ENCODE measurements at regions not wholly inside any gene's neighbourhood (a gene's known extent, or its start where the extent isn't known, plus 50 kb on each side); places are given as distances from the start of the nearest gene placed in this dataset.
"Not testable (repeated sequence)": the region's sequence is repeated elsewhere in the genome, so short reads cannot be mapped to it uniquely, and the experiment has no call there.

DNA sequence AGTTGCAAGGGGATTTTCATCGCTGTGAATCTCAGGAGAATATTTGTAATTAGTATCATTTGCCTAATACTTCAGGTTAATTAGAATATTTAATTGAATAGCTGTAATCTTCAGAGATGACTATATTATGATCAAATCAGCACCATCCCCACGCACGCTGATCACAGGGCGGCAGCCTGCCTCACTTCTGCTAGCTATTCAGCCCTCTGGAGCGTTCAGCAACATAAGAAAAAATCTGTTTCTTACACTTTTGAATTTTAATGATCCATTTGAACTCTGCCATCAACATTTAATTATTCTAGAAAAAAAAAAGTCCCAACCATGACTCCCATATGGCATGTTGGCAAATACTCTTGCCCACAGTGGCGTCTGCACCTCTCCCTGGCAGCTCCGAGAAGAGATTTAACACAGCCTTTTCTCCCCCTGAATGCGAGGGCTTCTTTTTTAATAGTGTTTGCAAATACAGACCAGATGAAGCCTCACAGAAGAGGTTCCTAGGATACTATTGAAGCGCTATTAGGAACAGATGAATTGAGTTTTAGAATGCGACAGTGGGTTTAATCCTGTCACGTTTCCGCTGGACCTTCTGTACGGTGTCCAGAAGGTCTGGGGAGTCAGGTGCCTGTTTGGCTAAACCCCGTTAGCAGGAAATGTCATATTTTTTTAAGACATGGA, 731.9 kb upstream of the SALL3 start:
- DNase-seq, result no peak

DNA sequence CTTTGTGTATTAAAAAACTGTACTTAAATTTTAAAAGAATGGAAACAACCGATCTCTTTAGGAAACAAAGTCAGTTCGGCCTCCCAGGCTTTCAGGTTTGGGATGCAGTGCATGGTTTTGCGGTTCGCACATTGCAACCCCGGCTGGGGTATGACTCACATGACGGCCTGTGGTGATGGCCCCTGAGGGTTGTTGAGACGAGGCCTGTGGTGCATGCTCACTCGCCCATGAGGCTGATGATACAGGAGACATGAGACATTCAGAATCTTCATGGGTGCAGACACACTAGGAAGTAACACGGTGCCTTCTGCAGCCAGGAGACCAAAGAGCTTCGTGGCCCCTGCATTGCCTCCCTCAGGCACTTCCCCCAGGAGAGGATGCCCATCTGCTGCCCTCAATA, 724.6 kb upstream of the SALL3 start:
- no peak for DNase-seq

DNA sequence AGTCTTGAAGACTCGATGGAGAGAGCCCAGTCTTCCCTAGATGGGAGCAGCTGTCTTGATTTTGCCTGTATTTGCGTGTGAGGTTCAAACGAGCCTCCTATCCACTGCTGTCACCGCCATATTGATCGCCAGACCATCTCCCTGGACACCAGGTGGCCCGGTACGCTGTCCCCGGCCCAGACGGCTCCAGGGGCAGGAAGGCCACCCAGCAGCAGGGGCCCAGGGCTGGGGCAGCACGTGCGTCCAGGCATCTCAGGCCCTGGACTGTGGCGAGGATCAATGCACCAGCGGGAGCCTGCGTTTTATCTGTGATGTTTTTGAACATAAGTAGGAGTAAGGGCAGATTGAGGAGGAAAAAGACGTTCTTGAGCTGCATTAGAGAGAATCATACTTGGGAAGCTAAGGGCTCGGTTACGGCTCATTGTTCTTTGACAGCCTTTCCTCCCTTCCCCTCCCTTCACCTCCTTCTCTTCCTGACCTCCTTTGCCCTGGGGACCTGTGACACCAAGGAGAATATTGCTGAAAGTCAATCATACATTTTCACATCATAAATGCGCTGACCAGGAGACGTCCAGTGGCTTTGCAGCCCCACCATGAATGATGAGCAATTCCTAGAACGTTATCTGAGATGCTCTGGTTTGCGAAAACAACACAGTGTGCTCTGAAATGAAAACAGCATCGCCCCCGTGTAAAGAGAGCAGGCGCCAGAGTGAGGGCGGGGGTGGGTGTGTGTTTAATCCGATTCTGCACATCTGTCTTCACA, 711.2 kb upstream of the SALL3 start:
- DNase-seq, result no peak

DNA sequence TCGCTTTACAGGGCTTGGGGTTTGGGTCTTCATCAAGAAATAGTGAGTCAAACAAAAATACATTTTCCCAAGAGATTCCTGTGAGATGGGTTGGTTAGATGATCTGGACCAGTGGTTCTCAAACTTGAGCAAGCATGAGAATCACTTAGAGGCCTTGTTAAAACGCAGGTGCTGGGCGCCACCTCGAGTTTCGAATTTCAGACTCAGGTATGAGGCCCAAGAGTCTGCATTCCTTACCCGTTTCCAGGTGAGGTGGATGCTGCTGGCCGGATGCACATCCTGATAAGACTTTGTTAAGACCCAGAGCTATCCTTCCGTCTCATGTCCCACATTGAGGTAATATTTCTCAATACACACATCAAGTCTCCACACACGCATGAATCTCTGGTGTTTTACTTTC, 707.8 kb upstream of the SALL3 start:
- DNase-seq, result no peak

DNA sequence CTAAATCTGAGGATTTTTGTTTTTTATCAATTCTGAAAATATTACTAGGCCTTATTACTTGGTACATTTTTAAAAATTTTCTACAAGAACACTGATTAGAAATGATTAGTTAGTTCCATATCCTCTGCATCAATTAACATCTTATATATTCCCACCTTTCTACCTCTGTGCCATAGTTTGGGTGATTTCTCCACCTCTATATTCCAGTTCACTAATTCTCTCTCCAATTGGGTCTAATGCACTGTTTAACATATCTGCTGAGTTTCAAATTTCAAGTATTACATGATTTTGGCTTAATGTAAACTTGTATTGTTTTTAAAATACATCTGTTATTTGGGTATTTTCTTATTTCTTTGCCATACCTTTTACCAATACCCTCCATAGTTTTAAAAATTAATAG, 705.7 kb upstream of the SALL3 start:
- no peak for DNase-seq

DNA sequence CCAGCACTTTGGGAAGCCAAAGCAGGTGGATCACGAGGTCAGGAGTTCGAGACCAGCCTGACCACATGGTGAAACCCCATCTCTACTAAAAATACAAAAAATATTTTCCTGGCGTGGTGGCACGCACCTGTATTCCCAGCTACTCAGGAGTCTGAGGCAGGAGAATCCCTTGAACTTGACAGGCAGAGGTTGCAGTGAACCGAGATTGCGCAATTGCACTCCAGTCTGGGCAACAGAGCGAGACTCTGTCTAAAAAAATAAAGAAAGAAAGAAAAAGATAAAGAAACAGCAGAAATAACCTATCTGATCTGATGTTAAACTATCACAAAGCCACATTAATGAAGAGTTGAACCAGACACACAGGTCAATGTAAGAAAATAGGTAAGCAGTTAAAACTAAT, 696.2 kb upstream of the SALL3 start:
- not testable (repeated sequence) for DNase-seq

DNA sequence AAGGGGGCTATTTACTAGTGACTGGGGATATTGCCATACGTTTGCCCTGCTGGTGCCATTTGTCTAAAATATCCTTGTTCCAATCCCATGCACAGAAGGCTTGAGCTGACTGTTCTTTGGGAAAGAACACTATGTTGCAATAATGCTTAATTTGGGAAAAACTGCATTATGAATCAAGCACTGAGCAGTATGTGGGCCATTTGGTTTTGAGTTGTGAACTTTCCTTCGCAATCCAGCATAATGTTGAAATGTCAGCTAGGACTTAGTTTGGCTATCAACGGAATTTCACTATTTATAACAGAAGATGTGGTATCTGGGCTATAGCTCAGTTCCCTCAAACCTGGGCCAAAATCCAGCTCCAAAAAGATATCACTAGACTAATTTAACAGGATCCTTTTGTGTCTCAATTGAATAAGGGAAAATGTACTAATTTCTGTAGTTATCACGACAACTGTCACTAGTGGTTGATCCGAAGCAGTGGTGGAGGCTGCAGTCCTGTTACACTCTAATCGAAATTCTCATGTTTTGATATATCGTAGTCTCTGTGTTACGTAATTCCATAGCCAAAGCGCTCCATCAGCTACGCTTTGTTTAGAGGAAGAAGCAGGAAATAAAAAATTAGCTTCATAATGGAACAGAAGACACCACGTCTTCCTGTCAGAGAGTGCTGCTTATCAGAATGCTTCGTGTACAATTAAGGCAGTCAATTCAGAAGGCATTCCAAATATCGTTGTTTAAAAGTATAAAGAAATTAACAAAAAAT, 686.8 kb upstream of the SALL3 start:
- no peak for DNase-seq

DNA sequence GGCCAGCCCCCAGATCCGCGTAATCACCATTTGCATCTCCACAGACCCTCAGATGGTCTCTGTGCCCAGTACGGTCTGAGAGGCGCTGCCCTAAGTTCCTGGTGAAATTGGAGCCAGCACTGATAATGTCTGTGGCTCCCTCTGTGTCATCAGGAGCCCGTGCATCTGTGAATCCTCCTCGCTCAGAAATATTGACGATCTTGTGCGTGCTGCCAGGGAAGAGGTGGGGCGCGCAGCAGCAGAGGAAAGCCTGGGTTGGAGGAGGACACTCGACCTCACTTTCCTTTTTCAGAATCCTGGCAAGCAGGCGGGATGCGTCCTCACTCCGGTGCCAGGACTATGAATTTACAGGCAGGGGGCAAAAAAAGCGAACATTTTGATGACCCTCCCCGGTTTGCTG, 686.1 kb upstream of the SALL3 start:
- no peak for DNase-seq

DNA sequence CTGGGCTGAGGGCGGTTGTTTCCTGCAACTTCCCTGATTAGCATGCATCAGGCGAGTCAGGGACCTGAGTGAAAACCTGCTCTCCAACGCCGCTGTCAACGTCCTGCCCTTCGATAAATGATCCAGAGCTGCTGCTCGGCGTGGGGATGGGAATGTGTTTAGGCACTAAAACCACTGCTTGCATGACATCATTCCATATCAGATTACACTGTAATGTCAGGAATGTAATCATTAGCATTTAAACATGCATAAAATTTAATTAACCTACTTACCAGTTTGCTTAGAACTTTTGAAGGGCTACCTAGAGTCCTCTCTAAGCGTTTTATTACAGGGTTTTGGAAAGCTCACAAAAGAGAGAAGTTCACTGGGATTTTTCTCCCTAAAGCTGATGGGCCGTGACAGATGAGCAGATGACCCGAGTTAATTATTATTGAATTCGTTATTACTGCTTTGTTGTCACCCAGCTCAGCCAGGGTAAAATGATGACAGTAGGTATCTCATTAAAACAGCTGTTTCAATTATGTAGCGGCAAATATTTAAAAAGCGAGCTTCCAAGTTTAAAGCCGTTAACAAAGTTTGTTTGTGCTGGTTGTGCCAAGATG, 685.6 kb upstream of the SALL3 start:
- DNase-seq, result no peak

DNA sequence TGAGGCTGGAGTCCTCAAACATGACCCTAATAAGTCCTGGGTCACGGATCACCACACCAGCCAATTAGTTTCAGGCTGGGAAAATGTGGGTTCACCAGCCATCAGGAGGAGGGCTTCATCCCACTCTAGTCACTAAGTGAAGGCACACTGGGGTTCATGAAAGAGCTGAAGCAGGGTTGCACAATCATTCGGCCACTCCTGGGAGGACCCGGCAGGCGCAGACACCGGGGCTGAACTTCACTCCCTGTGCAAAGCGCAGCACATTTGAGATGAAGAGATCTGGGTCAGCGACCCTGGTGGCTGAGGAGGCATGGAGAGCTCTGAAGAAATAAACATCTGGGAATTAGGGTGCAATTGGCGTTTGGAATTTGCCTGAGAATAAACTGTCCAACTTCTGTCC, 684.4 kb upstream of the SALL3 start:
- no peak for DNase-seq

DNA sequence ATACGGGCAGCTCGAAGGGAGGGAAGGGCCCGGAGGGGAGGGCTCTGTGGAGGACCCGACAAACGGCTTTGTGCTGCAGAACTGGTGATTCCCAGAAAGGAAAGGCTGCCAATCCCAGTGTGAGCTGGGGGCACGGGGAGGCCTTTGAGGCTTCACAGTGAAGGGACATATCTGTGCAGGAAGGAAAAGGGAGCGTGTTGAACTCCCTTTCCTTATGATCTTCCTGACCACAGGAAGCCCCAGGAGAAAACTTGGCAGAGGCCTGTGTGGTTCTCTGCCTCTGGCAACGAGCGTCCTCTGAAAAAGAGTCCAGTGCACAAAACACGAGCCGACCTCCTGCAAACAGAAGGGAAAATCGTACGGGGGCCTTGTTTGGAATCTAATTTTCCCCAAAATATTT, 683.5 kb upstream of the SALL3 start:
- no peak for DNase-seq

DNA sequence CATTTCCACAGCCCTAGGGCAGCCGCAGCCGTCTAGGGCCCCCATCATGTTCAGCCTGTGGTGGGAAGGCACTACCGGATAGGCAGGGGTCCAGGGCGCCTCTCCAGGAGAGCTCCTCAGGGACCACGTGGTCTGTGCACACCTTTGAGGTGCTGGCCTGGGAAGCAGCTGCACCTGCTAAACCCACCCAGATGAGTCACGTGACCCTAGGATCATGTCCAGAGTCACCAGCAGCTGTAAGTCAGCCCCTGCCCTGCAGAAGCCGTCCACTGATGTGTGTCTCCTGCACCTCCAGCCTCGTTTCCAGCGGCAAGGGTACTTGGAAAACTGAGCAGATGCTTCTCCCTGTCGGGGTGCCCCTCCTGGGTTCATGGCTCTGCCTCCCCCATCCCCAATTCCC, 682.6 kb upstream of the SALL3 start:
- no peak for DNase-seq

DNA sequence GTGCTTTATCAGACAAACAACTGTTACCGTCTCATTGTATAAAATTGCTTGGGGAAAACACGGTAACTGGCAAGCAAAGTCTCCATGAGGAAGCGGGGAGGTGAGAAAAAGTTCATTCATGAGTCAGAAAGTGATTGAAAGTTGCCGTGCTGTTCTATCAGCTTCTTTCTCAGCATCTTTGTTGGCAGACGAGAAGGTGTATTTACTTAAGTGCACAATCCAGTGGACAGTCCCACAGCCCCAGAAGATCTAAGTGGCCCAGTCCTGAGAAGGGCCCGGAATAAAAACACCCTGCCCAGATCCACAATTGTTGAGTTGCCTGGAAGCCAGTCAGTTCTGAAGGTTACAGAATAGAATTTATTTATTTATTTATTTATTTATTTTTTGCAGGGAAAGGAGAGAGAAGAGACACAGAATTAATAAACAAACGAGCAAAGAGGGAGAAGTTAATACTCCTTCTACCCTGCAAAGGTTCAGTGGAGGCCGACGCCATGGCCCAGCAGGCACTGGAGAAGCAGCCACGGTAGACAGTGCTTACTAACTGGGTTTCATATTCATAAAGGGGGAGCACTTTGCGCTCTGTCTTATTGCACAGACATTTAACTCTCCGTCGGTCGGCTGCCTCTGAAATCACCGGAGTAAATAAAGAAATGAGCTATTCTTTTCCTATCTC, 676.0 kb upstream of the SALL3 start:
- DNase-seq, result no peak

DNA sequence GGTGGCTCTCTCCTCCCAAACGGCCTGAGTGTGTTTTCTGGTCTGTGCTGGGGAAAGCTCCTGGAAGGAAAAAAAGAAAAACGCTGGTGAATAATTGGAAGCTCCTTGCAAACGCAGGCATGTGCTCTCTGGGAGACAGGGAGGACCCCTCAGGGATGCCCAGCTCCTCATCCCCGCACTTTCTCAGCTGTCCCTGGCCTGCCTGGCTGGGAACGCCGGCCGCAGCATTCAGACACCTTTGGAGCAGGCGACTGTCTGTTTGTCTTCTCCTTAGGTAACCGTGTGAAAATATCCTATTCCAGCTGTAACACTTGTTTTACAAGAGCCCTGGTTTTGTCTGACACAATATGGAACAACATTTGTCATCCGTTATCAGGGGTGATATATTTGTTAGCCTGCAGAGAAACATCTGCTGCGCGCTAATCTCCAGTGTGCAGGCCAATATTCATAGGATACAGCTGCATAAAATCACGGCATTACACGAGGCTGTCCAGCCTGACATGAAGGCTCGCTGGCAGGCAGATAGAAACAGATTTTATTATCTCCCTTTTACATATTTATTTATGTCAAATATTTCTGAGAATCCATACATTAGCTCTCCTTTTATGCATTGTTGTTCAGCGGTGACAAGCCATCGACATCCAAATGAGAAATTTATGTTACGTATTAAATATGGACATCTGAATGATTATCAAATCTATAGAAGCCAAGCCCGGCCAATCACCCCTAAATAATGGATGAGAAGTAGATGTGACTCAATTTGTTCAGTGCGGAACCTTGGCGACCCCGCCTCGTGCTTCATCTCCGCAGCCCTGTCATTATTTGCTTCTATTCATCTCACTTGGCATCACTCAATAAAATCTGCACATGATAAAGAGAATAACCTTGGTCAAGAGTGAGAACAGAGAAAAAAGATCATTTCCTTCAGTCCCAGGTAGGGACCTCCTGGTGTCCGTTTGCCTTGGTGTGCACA, 675.1 kb upstream of the SALL3 start:
- no peak for DNase-seq

DNA sequence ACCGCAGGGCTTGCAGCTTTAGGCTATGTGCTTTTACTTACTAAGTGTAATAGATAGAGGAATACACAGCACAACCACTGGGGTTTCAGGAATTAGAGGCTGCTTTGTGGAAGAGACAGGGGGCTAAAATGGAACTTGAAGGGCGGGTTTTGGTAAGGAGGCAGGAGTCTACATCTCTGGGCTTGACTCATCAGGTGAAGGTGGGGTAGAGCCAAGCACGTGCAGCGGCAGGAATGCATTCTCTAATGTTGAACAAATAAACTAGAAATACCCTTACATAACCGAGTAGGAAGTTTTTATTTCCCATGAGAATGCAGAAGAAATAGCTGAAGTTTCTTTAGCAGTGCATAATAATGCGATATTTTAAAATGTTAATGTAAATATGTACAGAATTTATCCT, 673.8 kb upstream of the SALL3 start:
- DNase-seq, result no peak

DNA sequence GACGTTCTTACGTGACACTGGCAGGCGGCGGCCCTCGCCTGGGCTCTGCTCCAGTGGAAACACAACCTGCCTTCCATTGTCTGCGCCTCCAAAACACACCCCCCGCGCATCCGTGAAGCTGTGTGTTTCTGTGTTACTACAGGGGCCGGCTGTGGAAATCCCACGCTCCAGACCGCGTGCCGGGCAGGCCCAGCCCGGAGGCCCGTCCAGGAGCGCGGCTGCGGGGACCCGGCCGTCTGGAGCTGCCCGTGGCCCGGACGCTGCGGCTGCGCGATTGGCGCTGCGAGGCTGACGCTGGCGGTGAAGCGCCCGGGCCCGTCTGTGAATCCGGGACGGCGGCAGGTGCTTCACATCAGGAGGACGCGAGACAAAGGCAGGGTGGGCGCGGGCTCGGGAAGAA, 670.3 kb upstream of the SALL3 start:
- DNase-seq, result no peak

DNA sequence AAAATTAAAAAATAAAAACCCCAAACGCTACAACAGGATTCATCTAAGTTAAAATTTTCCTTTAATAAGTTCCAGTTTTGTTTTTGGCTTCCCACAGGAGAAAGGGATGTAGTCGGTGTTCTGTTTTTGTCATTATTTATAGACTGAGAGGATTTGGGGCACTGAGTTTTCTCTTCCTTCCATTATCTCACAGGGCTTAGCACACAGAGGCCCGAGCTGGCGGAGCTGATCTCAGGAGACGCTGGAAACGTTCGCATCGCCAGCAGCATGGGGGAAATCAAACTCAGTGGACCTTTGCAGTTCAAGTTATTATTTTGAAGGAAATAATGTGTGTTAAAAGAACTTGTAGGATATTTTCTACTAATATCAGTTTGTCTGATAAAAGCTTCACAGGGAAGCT, 669.7 kb upstream of the SALL3 start:
- DNase-seq, result no peak

DNA sequence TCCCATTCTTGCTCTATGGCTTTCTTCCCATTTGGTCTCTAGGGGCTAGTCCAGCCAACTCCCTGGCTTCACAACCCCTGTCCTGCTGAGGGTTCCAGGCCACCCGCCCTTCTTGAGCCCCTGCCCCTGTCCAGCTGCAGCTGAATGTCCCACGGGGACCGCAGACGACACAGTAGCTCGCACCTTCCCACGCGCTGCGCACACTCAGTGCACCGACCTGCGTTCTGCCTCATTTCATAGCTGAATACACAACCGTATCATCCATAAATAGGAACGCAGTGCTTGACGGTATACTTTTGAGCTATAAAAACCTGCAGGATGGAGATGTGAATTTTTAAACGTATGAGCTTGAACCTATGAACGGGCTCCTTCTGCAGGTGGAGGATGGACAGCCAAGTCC, 660.4 kb upstream of the SALL3 start:
- DNase-seq, result no peak

DNA sequence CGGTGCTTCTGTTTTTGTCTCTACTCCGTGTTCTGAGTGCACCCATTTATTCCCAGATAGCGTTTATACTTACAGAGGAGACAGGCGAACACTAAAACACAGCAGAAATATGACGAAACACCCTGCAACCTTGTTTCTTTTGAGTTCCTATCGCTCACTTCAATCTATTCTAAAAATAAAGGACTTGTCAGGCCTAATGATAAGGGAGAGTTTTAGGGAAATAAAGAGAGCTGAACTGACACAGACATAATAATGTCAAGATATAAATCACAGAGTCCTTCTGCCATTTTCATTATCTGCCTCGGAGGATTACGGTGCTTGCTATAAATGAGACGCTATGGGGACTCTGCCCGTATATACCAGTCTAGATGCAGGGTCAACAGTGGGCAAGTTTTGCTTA, 659.7 kb upstream of the SALL3 start:
- no peak for DNase-seq

DNA sequence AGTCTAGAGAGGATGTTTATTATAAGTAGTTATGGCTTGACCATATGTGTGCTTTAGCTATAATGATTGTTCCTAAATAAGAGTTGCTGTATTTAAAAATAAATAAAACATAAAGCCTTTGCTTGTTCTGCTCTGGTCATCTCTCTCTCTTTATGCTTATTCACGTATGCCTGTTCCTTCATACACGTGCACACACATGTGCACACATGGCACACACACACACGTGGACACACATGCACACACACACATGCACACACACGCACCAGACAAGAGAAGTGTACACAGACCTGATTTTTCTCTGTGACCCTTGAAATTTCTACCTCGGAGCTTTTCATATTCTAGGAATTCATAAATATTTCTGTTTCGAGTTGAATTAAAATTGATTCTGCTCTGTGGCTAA, 658.2 kb upstream of the SALL3 start:
- no peak for DNase-seq
